GM19035 (cell line): ENCODE measurements at regions not wholly inside any gene's neighbourhood (a gene's known extent, or its start where the extent isn't known, plus 50 kb on each side); places are given as distances from the start of the nearest gene placed in this dataset.

Source experiments
- ATAC-seq: cut with Tn5 transposase; IDR thresholded peaks from one replicate; pipeline ENCODE4 v1.9.1; 2021; ENCODE audit not compliant: unreplicated experiment

DNA sequence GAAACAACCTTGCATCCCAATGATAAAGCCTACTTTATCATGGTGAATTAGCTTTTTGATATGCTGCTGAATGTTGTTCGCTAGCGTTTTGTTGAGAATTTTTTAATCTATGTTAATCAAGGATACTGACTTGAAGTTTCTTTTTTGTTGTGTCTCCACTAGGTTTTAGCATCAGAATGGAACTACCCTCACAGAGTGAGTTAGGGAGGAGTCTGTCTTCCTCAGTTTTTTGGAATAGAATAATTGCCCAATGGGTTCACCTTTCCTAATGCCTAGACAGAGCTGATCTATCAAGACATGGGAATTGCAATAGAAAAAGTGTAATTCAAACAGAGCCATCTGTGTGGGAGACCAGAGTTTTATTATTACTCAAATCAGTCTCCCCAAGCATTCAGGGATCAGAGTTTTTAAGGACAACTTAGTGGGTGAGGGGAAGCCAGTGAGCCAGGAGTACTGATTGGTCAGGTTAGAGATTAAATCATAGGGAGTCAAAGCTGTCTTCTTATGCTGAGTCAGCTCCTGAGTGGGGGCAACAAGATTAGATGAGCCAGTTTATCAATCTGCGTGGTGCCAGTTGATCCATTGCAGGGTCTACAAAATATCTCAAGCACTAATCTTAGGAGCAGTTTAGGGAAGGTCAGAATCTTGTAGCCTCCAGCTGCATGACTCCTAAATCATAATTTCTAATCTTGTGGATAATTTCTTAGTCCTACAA is 237.4 kb upstream of the PPP2R3A start:
- ATAC-seq, result no peak

DNA sequence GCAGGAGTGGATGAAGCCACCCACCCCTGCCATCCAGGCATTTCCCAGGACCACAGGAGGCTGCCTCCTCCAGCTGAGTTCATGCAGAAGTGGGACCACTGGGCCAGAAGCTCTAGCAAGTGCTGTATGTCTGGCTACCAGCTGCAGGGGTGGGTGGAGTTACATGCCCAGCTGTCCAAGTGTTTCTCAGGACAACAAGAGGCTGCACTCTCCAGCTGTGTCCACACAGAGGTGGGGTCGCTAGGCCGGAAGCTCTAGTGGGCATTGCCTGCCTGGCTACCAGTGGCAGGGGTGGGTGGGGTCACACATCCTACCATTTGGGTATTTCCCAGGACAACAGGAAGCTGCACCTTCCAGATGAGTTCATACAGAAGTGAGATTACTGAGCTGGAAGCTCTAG is 234.0 kb upstream of the PPP2R3A start:
- ATAC-seq, result no peak

DNA sequence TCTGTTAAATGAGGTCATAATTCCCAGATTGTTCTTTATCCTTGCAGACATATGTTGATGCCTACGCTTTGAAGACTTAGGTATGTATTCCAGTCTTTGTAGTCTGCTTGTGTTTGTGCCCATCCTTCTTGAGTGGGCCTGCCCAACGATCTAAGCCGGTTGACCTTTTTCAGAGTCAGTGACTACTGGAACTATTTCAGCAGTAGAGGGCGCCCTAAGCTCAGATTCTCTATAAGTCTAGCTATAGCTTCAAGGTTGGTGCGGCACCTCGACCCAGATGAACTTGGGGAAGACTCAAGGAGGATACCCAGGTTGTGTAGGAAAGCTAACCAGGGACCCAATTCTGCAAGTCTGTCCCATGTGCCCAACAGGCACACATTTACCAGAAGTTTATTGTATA is 228.8 kb upstream of the PPP2R3A start:
- no peak for ATAC-seq

DNA sequence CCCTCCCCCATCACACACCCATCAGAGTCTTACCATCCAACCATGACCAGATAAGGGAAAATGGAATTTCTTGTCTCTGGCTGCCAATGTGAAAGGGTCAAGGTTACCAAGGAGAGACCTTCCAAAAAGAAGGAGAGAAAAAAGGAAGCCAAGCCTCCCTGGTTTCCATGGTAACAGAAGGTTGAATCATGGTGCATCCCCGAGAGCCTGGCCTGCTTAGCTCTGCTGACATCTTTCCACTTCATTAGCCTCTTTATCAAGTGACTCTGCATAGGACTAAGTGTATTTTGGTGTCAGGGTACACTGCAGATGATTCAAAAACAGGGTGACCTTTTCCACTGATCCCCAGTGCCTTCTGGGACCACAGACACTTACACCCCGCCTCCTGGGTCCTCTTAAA is 225.7 kb upstream of the PPP2R3A start:
- ATAC-seq, result no peak

DNA sequence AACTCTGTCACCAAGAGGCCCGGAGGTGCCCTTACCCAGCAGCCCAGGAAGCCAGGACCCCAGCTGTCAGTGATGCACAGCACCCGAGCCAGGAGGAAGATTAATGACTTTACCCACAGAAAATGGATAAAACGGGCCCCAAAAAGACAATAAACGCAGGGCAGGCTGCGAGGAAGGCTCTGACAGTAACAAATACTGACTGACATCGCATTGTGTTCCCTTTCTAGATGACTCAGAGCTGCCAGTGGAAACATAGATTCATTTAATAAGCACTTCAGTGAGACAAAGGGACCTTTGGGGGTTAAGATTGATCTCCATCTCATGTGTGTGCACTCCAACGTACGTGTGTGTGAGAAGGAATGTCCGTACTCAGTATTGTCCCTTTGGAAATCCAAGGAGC is 225.3 kb upstream of the PPP2R3A start:
- ATAC-seq, result no peak

DNA sequence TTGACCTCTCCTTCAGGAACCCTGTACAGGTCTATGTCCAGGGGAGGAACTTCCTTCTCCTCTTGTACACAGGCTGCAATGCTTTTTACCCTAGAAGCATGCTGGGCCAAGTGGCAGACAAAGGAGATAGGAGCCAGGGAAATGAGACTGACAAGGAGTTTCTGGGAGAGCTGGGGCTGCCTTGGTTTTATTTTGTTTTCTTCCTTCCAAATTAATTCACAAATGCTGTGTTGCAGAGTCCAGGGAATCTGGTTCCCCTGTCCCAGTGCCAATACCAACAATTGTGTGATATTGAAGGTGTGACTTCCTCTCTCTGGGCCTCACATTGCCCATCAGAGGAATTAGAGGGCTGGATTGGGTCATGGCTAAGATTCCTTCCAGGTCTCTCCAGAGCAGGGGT is 224.8 kb upstream of the PPP2R3A start:
- no peak for ATAC-seq

DNA sequence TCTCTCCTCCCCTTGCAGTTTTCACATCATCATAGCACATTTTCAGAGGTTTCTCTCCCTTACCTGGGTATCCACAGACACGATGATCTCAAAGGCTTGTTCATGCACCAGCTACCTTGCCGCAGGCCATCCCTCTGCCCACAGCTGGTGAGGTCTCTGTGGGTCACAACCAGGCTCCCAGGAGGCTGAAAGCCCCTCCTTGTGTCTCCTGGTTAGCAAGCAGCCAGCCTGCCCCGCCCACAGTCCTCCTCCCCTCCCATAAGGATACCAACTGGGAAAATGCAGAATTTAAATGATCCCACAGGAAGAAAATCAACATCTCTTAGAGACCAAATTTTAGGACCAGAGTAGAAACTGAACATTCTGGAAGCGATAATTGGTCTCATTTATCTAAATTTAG is 213.5 kb upstream of the PPP2R3A start:
- ATAC-seq, result no peak

- no peak for ATAC-seq
Observed at GRCh38 chr3:135752851-135753250, 212.7 kb upstream of the PPP2R3A start.

GRCh38 chr3:135753506-135753905 is 212.0 kb upstream of the PPP2R3A start:
- ATAC-seq, result no peak

- no peak for ATAC-seq
Observed at GRCh38 chr3:135755330-135756105, 210.0 kb upstream of the PPP2R3A start.

DNA sequence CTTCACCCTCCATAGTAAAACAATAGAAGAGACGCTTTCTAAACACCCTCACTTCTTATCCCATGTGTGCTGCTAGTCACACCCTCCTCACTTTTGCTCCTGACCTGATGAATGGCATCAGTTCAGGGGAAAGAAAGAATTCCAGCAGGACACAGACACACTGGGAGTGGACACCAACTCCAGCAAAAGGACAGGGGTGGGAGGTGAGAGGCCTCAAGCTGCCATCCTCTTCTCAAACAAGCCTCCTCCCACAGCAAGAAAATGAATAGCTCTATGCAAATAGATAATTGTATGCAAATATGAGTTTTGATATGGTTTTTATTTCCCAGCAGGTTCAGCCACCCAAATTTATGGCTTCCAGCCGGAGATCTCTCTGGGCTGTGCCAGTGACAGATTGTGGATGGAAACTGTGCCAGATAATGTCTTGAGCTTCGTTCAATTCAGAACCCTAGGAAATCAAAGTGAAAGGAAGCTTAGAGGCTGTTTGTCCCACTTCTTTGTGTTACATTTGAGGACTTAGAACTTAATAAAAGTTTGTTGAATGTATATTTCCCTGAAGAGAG is 209.3 kb upstream of the PPP2R3A start:
- no peak for ATAC-seq

DNA sequence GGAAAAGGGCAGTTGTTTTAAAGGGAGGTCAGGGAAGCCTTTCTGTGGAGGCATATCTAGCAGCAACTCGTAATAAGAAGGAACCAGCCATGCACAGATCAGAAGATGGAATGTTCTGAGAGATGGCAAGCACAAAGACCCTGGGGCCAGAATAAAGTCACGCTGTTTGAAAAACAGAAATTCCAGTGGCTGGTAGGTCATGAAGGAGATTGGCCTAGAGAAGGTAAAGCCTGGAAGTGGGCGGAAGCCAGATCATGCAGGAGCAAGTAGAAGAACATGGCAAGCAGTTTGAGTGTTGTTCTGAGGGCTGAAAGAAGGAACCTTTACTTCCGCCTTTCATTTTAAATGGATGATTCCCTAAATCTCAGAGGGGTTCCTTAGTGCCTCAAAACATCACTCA is 208.1 kb upstream of the PPP2R3A start:
- no peak for ATAC-seq

GRCh38 chr3:135758961-135759360 is 206.6 kb upstream of the PPP2R3A start:
- ATAC-seq, result no peak

DNA sequence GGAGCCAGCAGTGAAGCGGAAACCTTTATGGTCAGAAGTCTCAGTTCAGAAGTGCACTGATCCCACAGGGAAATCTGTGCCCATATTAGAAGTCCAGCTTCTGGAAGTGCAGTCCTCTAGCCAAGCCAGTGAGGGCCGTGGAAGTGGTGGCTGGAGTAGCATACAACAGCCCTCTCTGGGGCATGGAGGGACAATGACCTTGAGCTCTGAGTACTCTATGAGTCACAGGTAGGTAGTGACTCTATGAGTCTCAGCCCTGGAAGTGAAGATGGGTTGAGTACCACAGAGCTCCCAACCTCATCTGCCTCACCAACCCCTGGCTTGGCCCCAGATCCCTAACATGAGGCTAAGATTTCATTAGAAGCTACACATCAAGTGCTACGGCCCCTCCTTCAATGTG is 205.9 kb upstream of the PPP2R3A start:
- ATAC-seq, result no peak

DNA sequence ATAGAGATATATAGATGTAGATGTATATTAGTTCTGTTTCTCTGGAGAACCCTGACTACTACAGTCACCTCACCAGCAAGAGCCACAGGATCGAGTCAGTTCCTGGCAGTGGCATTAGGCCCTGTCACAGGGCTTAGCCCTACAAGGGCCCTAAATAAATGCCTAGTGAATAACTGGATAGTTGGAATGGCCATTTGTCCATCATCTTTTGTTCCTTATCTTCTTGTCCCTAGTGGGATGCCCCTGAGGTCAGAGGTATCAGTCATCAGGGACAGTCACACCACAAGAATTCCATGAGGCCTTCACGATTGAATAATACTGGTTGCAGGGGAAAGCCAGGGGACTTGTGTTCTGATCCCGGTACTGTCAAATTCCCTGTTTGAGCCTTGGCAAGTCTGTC is 204.9 kb upstream of the PPP2R3A start:
- ATAC-seq, result no peak

- ATAC-seq, result no peak
Observed at GRCh38 chr3:135762188-135762856, 203.2 kb upstream of the PPP2R3A start.

DNA sequence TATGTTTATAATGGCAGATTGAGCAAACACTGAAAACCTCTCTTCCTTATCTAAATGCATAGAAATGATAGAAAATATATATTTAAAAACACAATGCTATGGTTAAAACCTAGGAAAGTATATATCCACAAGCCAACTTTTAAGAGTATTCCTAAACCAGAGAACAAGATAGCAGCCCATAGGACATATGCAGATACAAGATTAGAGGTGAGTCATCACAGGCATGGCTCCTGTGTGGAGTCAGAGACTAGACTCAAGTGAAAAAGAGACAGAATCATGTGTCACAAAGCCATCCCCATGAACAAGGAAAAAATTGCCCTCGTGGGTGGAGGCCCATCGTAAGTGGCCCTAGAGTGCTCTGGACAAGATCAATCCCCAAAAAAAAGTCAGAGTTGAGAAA is 199.4 kb upstream of the PPP2R3A start:
- no peak for ATAC-seq

DNA sequence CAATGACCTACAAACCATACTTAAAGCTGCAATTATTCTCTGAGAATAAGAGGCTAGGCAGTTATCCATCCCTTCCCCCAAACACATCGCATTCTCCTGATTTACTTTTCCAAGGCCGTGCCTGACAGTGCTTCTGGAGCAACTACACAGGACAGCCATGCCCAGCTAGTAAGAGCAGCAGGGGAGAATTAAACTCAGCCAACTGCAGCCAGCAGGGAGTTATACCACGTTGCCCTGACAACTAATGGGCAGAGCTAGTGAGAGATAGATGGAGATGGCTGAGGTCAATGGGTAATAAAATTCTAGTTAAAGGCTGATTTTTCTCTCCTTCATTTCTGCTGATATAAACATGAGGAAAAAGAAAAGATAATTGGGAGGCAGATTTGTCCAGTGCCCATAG is 193.8 kb upstream of the PPP2R3A start:
- ATAC-seq, result no peak

DNA sequence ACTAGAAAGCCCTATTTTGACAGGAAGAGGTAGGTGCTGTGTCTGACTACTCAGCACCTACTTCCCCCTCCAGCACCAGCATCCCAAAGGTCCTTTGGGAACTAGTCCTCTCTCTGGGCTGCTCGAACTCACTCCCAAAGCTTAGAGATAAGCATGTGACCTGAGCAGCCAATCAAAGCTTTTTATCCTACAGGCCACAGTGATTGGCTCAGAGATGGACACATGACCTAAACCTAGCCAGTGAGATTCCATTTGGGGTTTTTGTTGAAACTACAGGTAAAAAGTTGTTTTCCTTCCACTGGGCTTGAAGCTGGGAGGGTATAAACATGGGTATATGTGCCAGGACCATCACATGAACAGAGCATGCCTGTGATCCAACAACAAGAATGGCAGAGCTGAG is 186.5 kb upstream of the PPP2R3A start:
- no peak for ATAC-seq

DNA sequence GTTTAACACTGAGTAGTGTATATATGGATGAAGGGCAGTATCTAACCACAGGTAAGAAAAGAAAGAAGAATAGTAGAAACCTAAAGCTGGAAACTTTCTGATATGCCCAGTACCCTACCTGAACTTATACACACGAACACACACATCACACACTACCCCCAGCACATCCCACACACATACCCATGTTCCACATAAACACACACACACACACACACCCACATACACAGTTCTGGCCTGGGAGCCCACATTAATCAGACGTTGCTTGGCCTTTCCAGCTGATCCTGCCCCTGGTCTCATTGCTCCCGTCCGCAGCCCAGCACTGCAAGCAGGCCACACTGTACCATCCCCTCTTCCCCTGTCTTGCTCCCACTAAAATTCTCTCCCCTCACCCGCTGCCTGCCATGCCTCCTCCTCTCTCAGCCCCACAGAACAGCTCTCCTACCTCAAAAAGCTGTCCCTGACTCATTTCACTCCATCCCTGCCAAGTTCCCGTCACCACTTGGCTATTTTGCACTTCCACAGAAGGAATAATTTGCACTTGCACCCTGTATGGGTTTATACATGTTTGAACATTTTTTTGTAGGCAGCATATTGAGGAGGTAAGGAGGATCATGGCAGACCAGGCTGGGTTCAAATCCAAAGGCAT is 185.8 kb upstream of the PPP2R3A start:
- ATAC-seq, result no peak
